ENCODE measurements at regions not wholly inside any gene's neighbourhood (a gene's known extent, or its start where the extent isn't known, plus 50 kb on each side); places are given as distances from the start of the nearest gene placed in this dataset.
A peak's percentile ranks its signal among the peaks of the same experiment; 100 is the strongest.

DNA sequence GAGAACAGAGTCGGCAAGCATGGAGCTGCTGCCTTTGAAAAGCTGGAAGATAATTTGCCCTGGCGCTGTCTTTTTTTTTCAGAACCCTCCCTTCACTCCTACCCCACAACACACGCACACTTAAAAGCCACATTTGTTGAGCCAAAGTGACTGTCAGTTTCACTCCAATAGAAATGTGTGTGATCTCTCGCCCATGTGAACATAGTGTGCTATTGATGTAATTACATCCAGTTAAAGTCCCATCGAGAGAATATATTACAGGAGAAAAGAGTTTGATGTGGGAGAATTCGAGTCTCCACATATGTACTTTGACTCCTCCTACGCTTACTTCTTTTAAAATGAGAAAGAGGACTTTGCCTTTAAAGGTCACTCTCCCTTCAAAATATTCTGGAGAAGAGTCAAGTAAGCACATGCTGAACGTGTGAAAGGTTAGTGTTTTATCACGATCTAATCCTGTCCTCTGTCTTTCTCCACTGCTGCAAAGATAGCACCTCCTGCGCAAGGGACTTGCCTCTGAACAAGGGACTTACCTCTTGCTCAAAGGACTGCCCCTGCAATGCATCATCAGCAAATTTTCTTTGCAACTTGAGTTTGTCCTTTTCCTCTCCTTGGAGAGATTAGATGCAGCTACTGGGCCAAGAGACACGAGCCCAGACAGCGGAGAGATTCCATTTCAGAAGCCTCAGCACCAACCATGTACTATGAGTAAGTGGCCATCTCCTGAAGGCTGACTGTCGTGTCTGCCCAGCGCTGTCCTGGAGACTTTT lies 613.9 kb downstream of the PTPRU start:
- ATAC-seq (no peak), DNase-seq (ENCODE audit: low spot score in 2 of 2) (no peak)
- no peak overlapping the region for H3K4me3 Mint-ChIP-seq
- no peak overlapping the region for H3K27ac Mint-ChIP-seq
- no peaks in the 10 kb centered on the region for H3K36me3 Mint-ChIP-seq
- no peaks in the 10 kb centered on the region for H3K9me3 Mint-ChIP-seq
- H3K4me1 Mint-ChIP-seq = peaks cover 9% of the 10 kb centered on the region

DNA sequence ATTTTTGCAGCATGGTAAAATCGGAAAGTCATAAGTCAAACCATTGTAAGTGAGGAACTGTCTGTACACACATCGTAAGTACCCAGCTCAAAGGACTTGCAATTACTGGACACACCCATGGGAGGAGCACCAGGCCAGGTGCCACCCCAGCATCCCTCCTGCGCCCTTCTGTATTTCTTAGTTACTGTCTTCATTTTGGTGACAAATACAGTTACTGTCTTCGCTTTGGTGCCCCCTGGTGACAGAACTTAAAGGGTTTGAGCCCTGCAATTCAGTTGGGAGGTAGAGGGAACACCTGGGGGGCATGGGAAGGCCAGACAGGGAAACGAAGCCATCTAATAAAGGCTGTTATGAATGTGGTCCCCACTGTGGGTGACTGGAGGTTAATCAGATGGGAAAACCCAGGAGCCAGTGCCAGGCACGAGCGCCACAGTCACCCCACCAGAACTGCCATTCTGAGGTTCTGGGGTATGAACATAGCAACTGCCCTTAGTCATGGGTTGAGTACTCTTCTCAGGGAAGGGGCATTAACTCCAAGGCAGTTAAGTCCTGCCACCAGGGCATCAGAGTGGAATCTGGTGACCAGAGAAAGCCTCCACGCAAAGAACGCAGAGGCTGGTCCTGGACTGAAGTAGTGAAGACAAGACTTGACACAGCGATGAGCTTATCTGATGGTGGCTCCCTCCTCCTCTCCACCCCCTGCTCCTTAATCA lies 612.9 kb downstream of the PTPRU start:
- Mint-ChIP-seq H3K4me3 (no peak overlapping the region), H3K4me1 (peaks cover 9% of the 10 kb centered on the region), H3K36me3 (no peaks in the 10 kb centered on the region), H3K27ac (no peak overlapping the region), H3K9me3 (no peaks in the 10 kb centered on the region)
- ATAC-seq = peak; percentile 43
- DNase-seq (ENCODE audit: low spot score in 2 of 2) = peak; percentile 14 to 59

DNA sequence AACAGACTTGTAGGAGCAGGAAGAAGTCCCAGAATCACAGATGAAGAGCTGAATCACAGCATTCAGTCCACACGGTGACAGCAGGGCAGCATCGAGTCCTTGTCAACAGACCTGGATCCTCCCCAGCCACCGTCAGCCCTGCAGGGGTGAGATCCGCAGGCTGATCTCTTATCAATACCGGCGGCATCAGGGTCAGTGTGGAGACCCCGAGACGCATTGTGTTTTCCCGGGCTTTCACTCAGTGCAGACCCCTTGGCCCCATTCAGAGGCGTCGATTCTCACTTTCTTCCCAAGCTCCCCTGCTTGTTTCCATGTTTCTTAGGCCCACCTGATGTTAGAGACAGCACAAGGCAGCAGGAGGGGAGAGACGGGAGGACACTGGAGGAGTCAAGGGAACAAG lies 609.6 kb downstream of the PTPRU start:
- no peaks in the 10 kb centered on the region for H3K36me3 Mint-ChIP-seq
- H3K9me3 Mint-ChIP-seq = peaks cover 11% of the 10 kb centered on the region
- DNase-seq (ENCODE audit: low spot score in 2 of 2) (no peak), ATAC-seq (no peak)
- no peak overlapping the region for H3K27ac Mint-ChIP-seq
- no peak overlapping the region for H3K4me3 Mint-ChIP-seq
- no peaks in the 10 kb centered on the region for H3K4me1 Mint-ChIP-seq

DNA sequence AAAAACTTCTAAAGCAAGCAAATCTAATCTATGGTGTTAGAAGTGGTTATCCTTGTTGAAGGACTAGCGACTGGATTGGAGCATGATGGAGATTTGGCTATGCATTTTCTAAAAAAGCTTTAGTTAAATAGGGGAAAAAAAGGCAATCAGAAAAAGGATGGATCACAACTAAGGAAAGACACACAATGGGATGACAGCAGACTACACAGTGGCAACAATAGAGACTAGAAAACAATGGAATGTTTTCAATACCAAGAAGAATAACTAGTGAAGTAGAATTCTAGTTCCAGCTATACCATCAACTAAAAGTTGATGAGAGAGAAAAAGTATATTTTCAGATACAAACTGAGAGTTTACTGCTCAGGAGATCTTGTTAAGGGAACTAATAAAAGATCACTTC lies 605.8 kb downstream of the PTPRU start:
- no peak overlapping the region for H3K27ac Mint-ChIP-seq
- peaks cover 11% of the 10 kb centered on the region for H3K9me3 Mint-ChIP-seq
- no peak overlapping the region for H3K4me3 Mint-ChIP-seq
- no peaks in the 10 kb centered on the region for H3K4me1 Mint-ChIP-seq
- ATAC-seq (no peak), DNase-seq (ENCODE audit: low spot score in 2 of 2) (no peak)
- H3K36me3 Mint-ChIP-seq = no peaks in the 10 kb centered on the region

DNA sequence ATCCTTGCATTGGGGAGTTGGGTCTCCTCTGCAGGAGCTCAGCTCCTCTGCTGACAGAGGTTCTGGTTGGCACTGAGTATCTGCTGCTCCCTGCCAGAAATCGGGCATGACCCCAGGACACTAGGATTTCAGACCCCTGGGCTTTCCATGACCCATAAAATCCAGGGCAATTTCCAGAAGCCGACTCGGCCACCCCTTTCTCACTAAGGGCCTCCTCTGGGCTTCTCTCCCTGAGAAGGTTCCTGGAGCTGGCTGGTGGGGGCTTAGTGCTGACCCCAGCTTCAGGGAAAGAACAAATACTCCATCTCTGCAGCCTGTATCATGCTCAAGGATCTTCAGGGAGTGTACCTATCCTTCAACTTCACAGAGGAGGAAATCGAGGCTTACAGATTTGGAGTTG lies 603.4 kb downstream of the PTPRU start:
- DNase-seq (ENCODE audit: low spot score in 2 of 2) = no peak
- Mint-ChIP-seq H3K27ac (no peak overlapping the region), H3K36me3 (no peaks in the 10 kb centered on the region), H3K4me1 (no peaks in the 10 kb centered on the region), H3K9me3 (peaks cover 11% of the 10 kb centered on the region), H3K4me3 (no peak overlapping the region)
- no peak for ATAC-seq

DNA sequence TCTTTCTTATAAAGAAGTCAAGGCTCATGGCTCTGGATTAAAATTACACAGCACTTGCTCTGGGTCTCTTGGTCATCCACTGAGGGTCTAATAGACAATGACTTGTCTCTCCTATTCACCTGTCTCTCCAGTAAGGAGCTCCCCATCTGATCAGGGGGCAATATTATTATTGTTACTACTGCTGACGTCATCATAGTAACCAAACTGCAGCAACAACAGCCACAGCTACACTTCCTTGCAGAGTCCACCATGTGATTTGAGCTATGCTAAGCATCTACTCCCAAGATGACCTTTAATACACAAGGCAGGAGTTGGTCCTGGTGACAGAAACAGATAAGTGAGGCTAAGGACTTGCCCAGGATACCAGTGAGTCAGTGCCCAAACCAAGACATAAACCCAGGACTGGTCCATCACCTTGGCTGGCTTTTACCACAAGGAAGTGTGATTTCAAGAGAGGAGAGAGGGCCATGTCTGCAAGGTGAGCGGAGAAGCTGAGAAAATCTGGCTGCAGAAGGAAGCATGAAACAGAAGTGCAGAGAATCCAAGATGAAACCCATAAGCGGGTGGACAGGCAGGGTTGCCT lies 602.5 kb downstream of the PTPRU start:
- ATAC-seq = no peak
- Mint-ChIP-seq H3K9me3 (peaks cover 11% of the 10 kb centered on the region), H3K4me3 (no peak overlapping the region), H3K36me3 (no peaks in the 10 kb centered on the region), H3K27ac (no peak overlapping the region), H3K4me1 (no peaks in the 10 kb centered on the region)
- no peak for DNase-seq (ENCODE audit: low spot score in 2 of 2)

DNA sequence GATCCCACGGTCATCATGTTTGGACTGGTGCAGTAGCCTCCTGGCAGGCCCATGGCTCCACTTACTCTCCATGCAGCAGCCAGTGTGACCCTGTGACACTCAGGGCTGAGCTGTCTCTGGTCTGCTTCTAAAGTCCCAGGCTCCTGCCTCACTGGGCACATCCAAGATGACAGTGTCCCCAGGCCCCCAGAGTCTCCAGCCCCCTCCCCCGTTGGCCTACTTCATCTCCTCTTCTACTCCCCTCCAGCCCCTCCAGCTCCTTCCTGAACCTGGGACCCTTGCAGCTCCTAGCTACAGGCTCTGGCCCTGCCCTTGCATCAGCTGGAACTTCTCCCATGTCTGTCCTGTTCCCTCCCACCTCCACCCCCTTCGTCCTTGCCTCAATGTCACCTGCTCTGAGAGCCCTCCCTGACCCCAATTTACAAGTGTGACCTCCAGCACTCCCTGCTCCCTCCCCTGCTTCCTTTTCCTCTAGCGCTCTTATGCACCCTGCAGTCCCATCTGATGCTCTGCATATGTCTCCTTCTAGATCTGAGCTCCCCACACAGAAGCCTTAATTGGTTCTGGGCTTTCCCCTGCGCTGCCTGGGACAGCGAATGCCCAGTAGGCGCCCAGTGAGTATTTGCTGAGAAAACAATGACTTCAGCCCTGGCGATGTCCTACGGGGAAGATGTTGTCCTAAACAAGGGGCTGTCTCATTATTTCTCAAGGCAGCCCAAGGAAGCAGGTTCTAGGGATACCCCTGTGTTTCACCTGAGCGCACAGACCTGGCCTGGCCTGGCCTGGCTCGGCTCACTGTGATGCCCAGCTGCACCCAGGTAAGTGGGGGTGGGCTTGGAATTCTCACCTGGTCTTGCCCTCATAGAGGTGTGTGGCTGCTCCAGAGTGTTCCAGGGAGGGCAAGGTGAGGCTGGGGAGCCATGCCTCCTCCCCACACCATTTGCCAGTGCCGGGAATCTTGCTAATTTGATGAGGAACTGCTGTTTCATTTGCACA lies 600.6 kb downstream of the PTPRU start:
- no peak overlapping the region for H3K27ac Mint-ChIP-seq
- no peaks in the 10 kb centered on the region for H3K4me1 Mint-ChIP-seq
- H3K4me3 Mint-ChIP-seq = no peak overlapping the region
- peaks cover 5% of the 10 kb centered on the region for H3K9me3 Mint-ChIP-seq
- ATAC-seq (peak; percentile 33), DNase-seq (ENCODE audit: low spot score in 2 of 2) (no peak)
- H3K36me3 Mint-ChIP-seq = no peaks in the 10 kb centered on the region

DNA sequence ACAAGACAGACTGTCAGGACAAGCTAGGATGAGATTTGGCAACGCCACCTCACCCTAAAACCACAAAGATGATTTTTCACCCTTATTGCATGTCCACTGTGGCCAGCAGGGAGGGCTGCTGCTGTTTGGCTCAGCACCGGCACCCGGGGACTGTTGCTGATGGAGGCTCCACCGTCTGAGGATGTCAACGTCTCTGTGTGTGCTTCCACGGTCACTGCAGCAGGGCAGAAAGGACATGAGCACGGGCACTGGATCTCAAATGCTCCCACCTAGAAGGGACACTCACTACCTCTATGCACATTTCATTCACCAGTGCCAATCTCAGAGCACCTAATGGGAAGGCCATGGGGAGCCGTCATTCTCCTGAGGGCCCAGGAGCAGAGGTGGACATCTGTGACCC lies 599.6 kb downstream of the PTPRU start:
- Mint-ChIP-seq H3K4me3 (no peak overlapping the region), H3K4me1 (no peaks in the 10 kb centered on the region), H3K36me3 (no peaks in the 10 kb centered on the region), H3K27ac (no peak overlapping the region), H3K9me3 (no peaks in the 10 kb centered on the region)
- ATAC-seq (no peak), DNase-seq (ENCODE audit: low spot score in 2 of 2) (no peak)

DNA sequence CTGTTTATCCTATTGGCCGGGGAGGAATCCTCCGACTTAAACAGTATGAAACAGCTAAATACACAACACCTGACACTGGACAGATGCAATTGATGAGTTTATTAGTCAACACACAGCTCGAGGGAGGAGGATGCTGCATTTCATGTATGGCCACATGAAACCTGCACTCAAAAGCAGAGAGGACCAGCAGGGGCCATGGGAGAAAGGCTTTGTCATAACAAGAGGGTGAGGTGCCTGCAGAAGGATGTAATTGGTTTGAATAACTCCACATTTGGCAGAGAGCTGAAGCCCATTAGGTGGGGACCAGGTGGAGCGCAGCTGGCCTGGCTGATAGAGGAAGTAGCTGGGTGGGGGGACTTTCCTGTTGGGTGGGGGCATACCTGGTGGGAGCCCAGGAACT lies 599.1 kb downstream of the PTPRU start:
- no peak for ATAC-seq
- no peaks in the 10 kb centered on the region for H3K9me3 Mint-ChIP-seq
- no peaks in the 10 kb centered on the region for H3K36me3 Mint-ChIP-seq
- DNase-seq (ENCODE audit: low spot score in 2 of 2) = no peak
- H3K4me1 Mint-ChIP-seq = no peaks in the 10 kb centered on the region
- no peak overlapping the region for H3K27ac Mint-ChIP-seq
- no peak overlapping the region for H3K4me3 Mint-ChIP-seq

DNA sequence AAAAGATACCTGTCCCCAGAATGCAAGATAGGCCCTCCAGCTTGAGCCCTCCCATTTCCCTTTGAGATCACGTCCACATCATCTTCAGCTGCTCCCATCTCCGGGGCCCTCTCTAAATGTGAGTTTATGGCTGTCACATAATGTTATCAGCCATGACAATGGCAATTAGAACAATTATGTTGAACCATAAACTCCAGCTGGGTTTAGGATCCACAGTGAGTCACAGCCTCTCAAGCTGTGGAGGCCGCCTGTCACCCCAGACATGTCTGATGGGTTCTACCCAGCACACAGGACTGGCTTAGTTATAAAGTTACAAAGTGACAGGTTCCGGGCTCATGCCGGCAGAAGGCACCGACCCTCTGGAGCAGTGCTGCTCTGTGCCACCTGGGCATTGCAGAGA lies 597.3 kb downstream of the PTPRU start:
- Mint-ChIP-seq H3K4me3 (no peak overlapping the region), H3K27ac (no peak overlapping the region), H3K36me3 (no peaks in the 10 kb centered on the region), H3K9me3 (no peaks in the 10 kb centered on the region), H3K4me1 (no peaks in the 10 kb centered on the region)
- ATAC-seq (no peak), DNase-seq (ENCODE audit: low spot score in 2 of 2) (no peak)

DNA sequence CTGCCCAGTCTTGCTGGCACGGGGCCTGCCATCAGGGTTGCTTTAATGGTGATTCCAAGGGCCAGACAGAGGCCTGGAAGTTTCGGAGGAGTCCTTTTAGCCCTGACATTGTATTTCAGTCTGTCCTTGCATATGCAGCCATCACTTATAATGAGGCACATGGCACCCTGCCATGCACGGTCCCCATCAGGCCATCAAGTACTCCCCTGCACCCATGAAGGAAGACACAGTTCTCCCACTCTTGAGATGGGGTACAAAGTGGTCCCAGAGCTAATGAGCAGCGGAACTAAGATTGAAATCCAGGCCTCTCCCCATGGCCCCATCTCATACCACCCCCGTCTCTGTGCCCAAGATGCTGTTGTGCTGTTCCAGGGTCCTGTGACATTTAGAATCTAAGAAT lies 596.6 kb downstream of the PTPRU start:
- no peak overlapping the region for H3K4me3 Mint-ChIP-seq
- no peaks in the 10 kb centered on the region for H3K36me3 Mint-ChIP-seq
- no peak for ATAC-seq
- no peaks in the 10 kb centered on the region for H3K9me3 Mint-ChIP-seq
- no peak for DNase-seq (ENCODE audit: low spot score in 2 of 2)
- no peak overlapping the region for H3K27ac Mint-ChIP-seq
- no peaks in the 10 kb centered on the region for H3K4me1 Mint-ChIP-seq

DNA sequence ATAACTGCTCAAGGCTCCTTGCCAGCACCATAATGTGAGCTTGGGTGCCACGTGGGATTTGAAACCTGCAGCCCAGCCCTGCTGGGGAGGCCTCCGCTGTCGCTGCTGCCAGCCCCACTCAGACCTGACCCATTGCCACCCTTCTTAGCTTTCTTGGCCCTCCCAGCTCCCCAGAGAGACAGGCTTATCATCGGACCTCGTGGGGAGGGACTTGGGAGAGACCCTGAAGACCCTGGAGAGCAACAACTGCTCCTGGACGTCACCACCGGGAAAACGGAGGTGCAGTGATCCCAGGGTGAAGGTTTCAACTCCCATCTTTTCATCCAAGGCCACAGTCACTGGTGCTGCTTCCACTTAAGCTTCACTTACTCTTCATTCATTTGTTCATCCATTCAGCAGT lies 596.1 kb downstream of the PTPRU start:
- no peak overlapping the region for H3K4me3 Mint-ChIP-seq
- no peak for DNase-seq (ENCODE audit: low spot score in 2 of 2)
- ATAC-seq = no peak
- no peak overlapping the region for H3K27ac Mint-ChIP-seq
- no peaks in the 10 kb centered on the region for H3K36me3 Mint-ChIP-seq
- no peaks in the 10 kb centered on the region for H3K9me3 Mint-ChIP-seq
- no peaks in the 10 kb centered on the region for H3K4me1 Mint-ChIP-seq

DNA sequence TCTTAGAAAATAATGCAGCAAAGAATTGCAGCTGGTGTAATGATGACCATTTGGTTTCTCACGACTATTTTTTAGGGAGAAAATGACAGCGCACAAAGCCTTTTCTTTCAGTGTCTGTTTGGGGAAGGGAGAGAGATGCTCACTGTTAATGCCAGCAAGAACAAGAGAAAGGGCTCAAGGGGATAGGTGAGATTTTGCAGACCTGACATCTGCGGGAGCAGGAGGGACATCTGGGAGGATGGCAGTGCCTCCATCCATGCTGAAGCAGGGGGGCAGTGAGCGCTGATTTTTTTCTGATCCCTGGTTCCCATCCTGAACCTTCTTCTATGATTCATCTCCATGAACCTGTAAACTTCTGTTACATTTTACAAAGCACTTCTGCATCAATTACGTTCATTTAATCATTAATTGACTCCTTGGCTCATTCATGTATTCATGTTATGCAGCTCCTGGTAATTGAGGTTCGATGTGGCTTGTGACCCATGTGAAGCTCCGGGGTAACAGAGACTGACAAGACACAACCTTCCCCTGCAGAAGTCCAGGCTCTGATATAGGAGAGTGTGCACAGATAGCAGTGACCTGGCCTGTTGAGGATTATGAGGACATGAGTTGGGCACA lies 595.3 kb downstream of the PTPRU start:
- no peak for DNase-seq (ENCODE audit: low spot score in 2 of 2)
- Mint-ChIP-seq H3K27ac (no peak overlapping the region), H3K9me3 (no peaks in the 10 kb centered on the region), H3K4me3 (no peak overlapping the region), H3K36me3 (no peaks in the 10 kb centered on the region), H3K4me1 (no peaks in the 10 kb centered on the region)
- ATAC-seq = no peak

DNA sequence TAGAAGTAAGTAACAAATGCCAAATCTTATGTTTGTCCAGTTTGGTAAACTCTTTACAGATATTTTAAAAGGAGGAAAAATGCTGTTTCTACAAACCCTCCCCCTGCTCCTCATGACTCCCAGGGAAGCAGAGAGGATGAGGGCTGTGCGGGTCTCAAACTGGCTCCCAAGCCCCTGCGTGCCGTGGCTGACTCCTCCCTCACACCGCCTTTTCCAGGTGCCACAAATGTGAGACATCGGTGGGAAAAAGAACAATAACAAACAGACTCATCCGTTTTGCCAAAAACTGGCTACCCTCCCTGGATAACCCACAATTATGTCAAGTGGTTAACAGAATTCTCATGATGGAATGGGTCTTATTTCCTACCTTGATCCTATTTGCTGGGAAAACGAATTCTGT lies 594.6 kb downstream of the PTPRU start:
- H3K27ac Mint-ChIP-seq = no peak overlapping the region
- ATAC-seq = no peak
- H3K36me3 Mint-ChIP-seq = no peaks in the 10 kb centered on the region
- no peaks in the 10 kb centered on the region for H3K4me1 Mint-ChIP-seq
- no peak overlapping the region for H3K4me3 Mint-ChIP-seq
- no peak for DNase-seq (ENCODE audit: low spot score in 2 of 2)
- H3K9me3 Mint-ChIP-seq = no peaks in the 10 kb centered on the region

DNA sequence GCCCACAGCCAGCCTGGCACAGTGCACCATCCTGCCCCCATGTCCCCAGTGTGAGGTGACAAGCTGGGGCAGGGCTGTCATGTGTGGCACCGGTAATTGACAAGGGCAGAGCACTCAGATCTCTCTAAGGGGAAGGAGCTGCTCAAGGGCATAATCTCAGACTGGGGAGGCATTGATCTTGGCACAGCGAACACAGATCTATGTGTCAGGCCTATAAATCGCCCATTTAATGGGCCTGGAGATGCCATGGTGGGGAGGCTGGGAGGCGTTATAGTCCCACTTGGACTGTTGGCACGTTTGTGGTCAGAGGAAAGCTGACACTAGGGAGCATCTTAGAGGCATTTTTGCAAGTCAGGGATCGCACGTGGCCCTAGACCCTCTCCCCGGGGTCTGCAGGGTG lies 594.1 kb downstream of the PTPRU start:
- ATAC-seq (no peak), DNase-seq (ENCODE audit: low spot score in 2 of 2) (no peak)
- Mint-ChIP-seq H3K36me3 (no peaks in the 10 kb centered on the region), H3K4me1 (no peaks in the 10 kb centered on the region), H3K9me3 (no peaks in the 10 kb centered on the region), H3K27ac (no peak overlapping the region), H3K4me3 (no peak overlapping the region)
